HepG2 (cell line): ENCODE measurements at regions not wholly inside any gene's neighbourhood (a gene's known extent, or its start where the extent isn't known, plus 50 kb on each side); places are given as distances from the start of the nearest gene placed in this dataset.

Source experiments
- ATAC-seq: fragments of 200-7000 bp; cut with Tn5 transposase; 3 replicates; pipeline ENCODE4 v1.9.1; 2020; ENCODE audit warnings: mild to moderate bottlenecking, moderate library complexity
- BruUV-seq: library from RNA; stranded (reverse); fragments of 400-500 nt; replicated peaks from 2 replicates; lab custom pipeline; 2021; lab: Mats Ljungman, UMichigan
- CTCF ChIA-PET: fragments of 300-600 bp; formaldehyde crosslinking; extraction: SDS; loops from one replicate; lab custom pipeline; 2021; ENCODE audit warnings: low total read pairs, inconsistent platforms, low intra/inter-chr PET ratio; lab: Yijun Ruan, JAX
- POLR2A ChIA-PET: fragments of 350-600 bp; sonication (Branson Sonifier 250); formaldehyde crosslinking; loops from one replicate; lab custom pipeline; 2020; ENCODE audit warnings: antibody characterized with exemption, inconsistent platforms; lab: Yijun Ruan, JAX
- DNase-seq: peaks from one replicate; pipeline ENCODE4 v3.0.0-alpha.2; 2015; ENCODE audit warnings: low spot score
- FAIRE-seq: peaks from 3 replicates; lab custom pipeline; 2011; peaks lifted over from hg19 to GRCh38; lab: Jason Lieb, UNC
- H2AFZ ChIP-seq: one replicate; pipeline ENCODE4 v1.6.1; 2011; ENCODE audit warnings: low read length, inconsistent platforms
- H3K27ac ChIP-seq: fragments of 300-600 bp; 3 replicates; pipeline ENCODE4 v1.8.0; 2011; ENCODE audit warnings: mixed run types, mild to moderate bottlenecking, mixed read lengths, low read length, inconsistent platforms; ENCODE audit not compliant: insufficient read depth; ENCODE audit errors: extremely low read length
- H3K27me3 ChIP-seq, 2 experiments: fragments of 200-600 bp in 1 of 2; 2 replicates in 1 of 2; 3 replicates in 1 of 2; pipeline versions ENCODE4 v1.6.0 to v1.8.0; 2011; ENCODE audit warnings: low read length in 2 of 2, mild to moderate bottlenecking in 2 of 2, moderate library complexity in 2 of 2, inconsistent platforms in 1 of 2; ENCODE audit not compliant: insufficient read depth in 2 of 2, control insufficient read depth in 1 of 2
- H3K36me3 ChIP-seq, 2 experiments: fragments of 200-600 bp in 1 of 2; replicated peaks in 1 of 2; 2 replicates in 1 of 2; 3 replicates in 1 of 2; pipeline versions ENCODE4 v1.5.1 to v1.8.0; 2011; ENCODE audit warnings: low read length in 2 of 2, inconsistent platforms in 1 of 2; ENCODE audit not compliant: insufficient read depth in 2 of 2, control insufficient read depth in 1 of 2
- H3K4me1 ChIP-seq: 2 replicates; pipeline ENCODE4 v1.5.1; 2012; ENCODE audit warnings: low read length, inconsistent platforms; ENCODE audit not compliant: insufficient read depth
- H3K4me2 ChIP-seq: 2 replicates; pipeline ENCODE4 v1.6.0; 2011; ENCODE audit warnings: low read depth, low read length, inconsistent platforms
- H3K4me3 ChIP-seq, 3 experiments: fragments of 200-600 bp in 1 of 3; sonication (generic), shearing (Covaris generic) in 1 of 3; replicated peaks in 1 of 3; 2 replicates each; pipeline ENCODE4 v1.5.1; 2011 to 2016; ENCODE audit warnings: low read length in 3 of 3, inconsistent platforms in 2 of 3, low read depth in 2 of 3, mild to moderate bottlenecking in 2 of 3, control low read depth in 1 of 3, mixed read lengths in 1 of 3; ENCODE audit not compliant: insufficient read depth in 1 of 3
- H3K79me2 ChIP-seq: one replicate; pipeline ENCODE4 v1.6.1; 2011; ENCODE audit warnings: low read length, inconsistent platforms; ENCODE audit not compliant: insufficient read depth
- H3K9ac ChIP-seq: 2 replicates; pipeline ENCODE4 v1.6.0; 2011; ENCODE audit warnings: mild to moderate bottlenecking, low read depth, low read length, inconsistent platforms; ENCODE audit not compliant: insufficient read depth
- H3K9me3 ChIP-seq: 2 replicates; pipeline ENCODE4 v1.5.1; 2012; ENCODE audit warnings: mild to moderate bottlenecking, low read length
- H4K20me1 ChIP-seq: 2 replicates; pipeline ENCODE4 v1.6.0; 2011; ENCODE audit warnings: inconsistent platforms, mild to moderate bottlenecking, low read length, moderate library complexity; ENCODE audit not compliant: insufficient read depth
- AGO1 ChIP-seq: fragments of 200-400 bp; formaldehyde crosslinking; IDR thresholded peaks from 2 replicates; pipeline ENCODE4 v1.6.1; 2017; ENCODE audit warnings: mild to moderate bottlenecking, low read depth, low read length, moderate library complexity; ENCODE audit not compliant: poor library complexity, severe bottlenecking
- CTCF ChIP-seq: sonication (generic); formaldehyde crosslinking; IDR thresholded peaks from 2 replicates; pipeline ENCODE4 v1.5.0; 2020; ENCODE audit warnings: mild to moderate bottlenecking, missing genetic modification reagents, moderate library complexity
- HOXA5 ChIP-seq: sonication (generic); formaldehyde crosslinking; IDR thresholded peaks from 2 replicates; pipeline ENCODE4 v1.4.0; 2020; ENCODE audit warnings: missing genetic modification reagents
- STAG1 ChIP-seq: sonication (generic); formaldehyde crosslinking; IDR thresholded peaks from 2 replicates; pipeline ENCODE4 v1.4.0; 2020; ENCODE audit warnings: missing genetic modification reagents
- TFAP4 ChIP-seq: sonication (generic); IDR thresholded peaks from 2 replicates; pipeline ENCODE4 v1.6.1; 2016; ENCODE audit warnings: low read depth, borderline replicate concordance
- WGBS: methylation state at CpG from one replicate; pipeline ENCODE4 v1.1.6; 2017; ENCODE audit warnings: low lambda C conversion rate; 5-methylcytosine and 5-hydroxymethylcytosine counted together
- in situ Hi-C: cut with HindIII; loops from 2 replicates; pipeline ENCODE4 v1.10.0; 2017; ENCODE audit warnings: low pct_unique_long_range_greater_than_20kb; ENCODE audit not compliant: extremely low pct_ligation_motif_present
- intact Hi-C: fragments of 100-400 bp; cut with micrococcal nuclease; formaldehyde crosslinking; loops from one replicate; pipeline ENCODE4 v1.10.0; 2022; ENCODE audit not compliant: unreplicated experiment

- TF ChIP-seq TFAP4, result no peak
- TF ChIP-seq AGO1, result no peak
These were observed 546.0 kb downstream of the PLA2G4A start (continued) for GRCh38 chr1:187374742-187375141.

- CTCF ChIA-PET, result no interaction called here
- Histone ChIP-seq H4K20me1 (no peaks in the 10 kb centered on the region), H3K4me1 (no peaks in the 10 kb centered on the region), H3K4me2 (no peak overlapping the region), H3K27me3 (no peaks in the 10 kb centered on the region), H3K36me3 (no peaks in the 10 kb centered on the region), H3K27ac (no peak overlapping the region), H3K9me3 (no peaks in the 10 kb centered on the region), H3K4me3 (no peak overlapping the region), H3K79me2 (no peaks in the 10 kb centered on the region), H2AFZ (no peak overlapping the region), H3K9ac (no peak overlapping the region)
- 2% methylated on average over 3 of the region's 3 CpGs for WGBS
- TF ChIP-seq STAG1 (CRISPR knock-in tag) (peak; percentile 28; the same call in 1 of the 2 replicates), CTCF (CRISPR knock-in tag) (peak; percentile 35), HOXA5 (CRISPR knock-in tag) (no peak)
- BruUV-seq, result no TSS peak
- DNase-seq, result peak; percentile 7
- intact Hi-C loops (no loop called here), in situ Hi-C loops (no loop called here)
- FAIRE-seq, result no peak
- POLR2A ChIA-PET, result no interaction called here
- peak; percentile 52 for ATAC-seq
These were observed 554.6 kb downstream of the PLA2G4A start for GRCh38 chr1:187383366-187383765.
